HS-5 (cell line): ENCODE measurements at regions not wholly inside any gene's neighbourhood (a gene's known extent, or its start where the extent isn't known, plus 50 kb on each side); places are given as distances from the start of the nearest gene placed in this dataset.

Experiments
- DNase-seq: peaks from one replicate; pipeline ENCODE4 v3.0.0-alpha.2; 2012; ENCODE audit warnings: low read depth

GRCh38 chr9:29826421-29826820 lies 2253.1 kb upstream of the C9orf72 start:
- no peak for DNase-seq

GRCh38 chr9:29830821-29831220 lies 2257.5 kb upstream of the C9orf72 start:
- DNase-seq = no peak

- no peak for DNase-seq
These were observed 2265.3 kb upstream of the C9orf72 start for GRCh38 chr9:29838491-29839020.

- DNase-seq = no peak
These were observed 2271.0 kb upstream of the C9orf72 start for GRCh38 chr9:29844251-29844650.

GRCh38 chr9:29850664-29851063 lies 2277.4 kb upstream of the C9orf72 start:
- DNase-seq = no peak

GRCh38 chr9:29861803-29862202 lies 2288.5 kb upstream of the C9orf72 start:
- DNase-seq = no peak

GRCh38 chr9:29865764-29866313 lies 2292.6 kb upstream of the C9orf72 start:
- DNase-seq = no peak

- no peak for DNase-seq
These were observed 2293.3 kb upstream of the C9orf72 start for GRCh38 chr9:29866556-29866955.

- DNase-seq = no peak
These were observed 2300.3 kb upstream of the C9orf72 start for GRCh38 chr9:29873579-29873978.

GRCh38 chr9:29875547-29875946 lies 2302.3 kb upstream of the C9orf72 start:
- DNase-seq = no peak

- no peak for DNase-seq
These were observed 2309.5 kb upstream of the C9orf72 start for GRCh38 chr9:29882767-29883166.

GRCh38 chr9:29906065-29906464 lies 2332.8 kb upstream of the C9orf72 start:
- DNase-seq = no peak

GRCh38 chr9:29928072-29928471 lies 2354.8 kb upstream of the C9orf72 start:
- no peak for DNase-seq

- no peak for DNase-seq
These were observed 2366.3 kb upstream of the C9orf72 start for GRCh38 chr9:29939559-29939958.

GRCh38 chr9:29945012-29945411 lies 2371.7 kb upstream of the C9orf72 start:
- DNase-seq = no peak

- no peak for DNase-seq
These were observed 2385.2 kb upstream of the C9orf72 start for GRCh38 chr9:29958469-29958868.

- DNase-seq = no peak
These were observed 2392.6 kb upstream of the C9orf72 start for GRCh38 chr9:29965834-29966233.

GRCh38 chr9:29966247-29966646 lies 2393.0 kb upstream of the C9orf72 start:
- peak; percentile 30 for DNase-seq

GRCh38 chr9:29968831-29969230 lies 2395.6 kb upstream of the C9orf72 start:
- no peak for DNase-seq

GRCh38 chr9:29969408-29969807 lies 2396.1 kb upstream of the C9orf72 start:
- DNase-seq = no peak

GRCh38 chr9:29969856-29970647 lies 2396.8 kb upstream of the C9orf72 start:
- DNase-seq = no peak

- no peak for DNase-seq
These were observed 2400.9 kb upstream of the C9orf72 start for GRCh38 chr9:29974197-29974596.

- no peak for DNase-seq
These were observed 2403.7 kb upstream of the C9orf72 start for GRCh38 chr9:29976981-29977380.

GRCh38 chr9:29981013-29981412 lies 2403.4 kb upstream of the ACO1 start:
- DNase-seq = no peak
